Stimulated activated naive B cell treated with anti-CD40 and anti-IgM and Interleukin-4, amounts not matched to agents 10 μg/mL and 1 μg/mL and 100 μg/mL, for 72 hours (primary cell): ENCODE measurements at regions not wholly inside any gene's neighbourhood (a gene's known extent, or its start where the extent isn't known, plus 50 kb on each side); places are given as distances from the start of the nearest gene placed in this dataset.
A peak's percentile ranks its signal among the peaks of the same experiment; 100 is the strongest.
"Not testable (repeated sequence)": the region's sequence is repeated elsewhere in the genome, so short reads cannot be mapped to it uniquely, and the experiment has no call there.

Source experiments
- ATAC-seq, 2 donors: fragments of 150-1000 bp; cut with Tn5 transposase; replicated peaks; 2 replicates each; pipeline ENCODE4 v1.10.0; 2021; ENCODE audit warnings: moderate library complexity in 1 of 2
- DNase-seq: peaks from one replicate; pipeline ENCODE4 v3.0.0; 2021
- H3K27ac Mint-ChIP-seq: one replicate; pipeline ENCODE4 v1.8.0; 2022; ENCODE audit warnings: mild to moderate bottlenecking, mixed read lengths
- H3K27me3 Mint-ChIP-seq, 2 donors: one replicate each; pipeline ENCODE4 v1.8.0; 2022; ENCODE audit warnings: mixed read lengths in 2 of 2
- H3K36me3 Mint-ChIP-seq, 2 donors: one replicate each; pipeline ENCODE4 v1.8.0; 2022; ENCODE audit warnings: mixed read lengths in 2 of 2, mild to moderate bottlenecking in 1 of 2
- H3K4me1 Mint-ChIP-seq, 2 donors: one replicate each; pipeline ENCODE4 v1.8.0; 2022; ENCODE audit warnings: mixed read lengths in 2 of 2, mild to moderate bottlenecking in 1 of 2
- H3K4me3 Mint-ChIP-seq, 2 donors: one replicate each; pipeline ENCODE4 v1.8.0; 2022; ENCODE audit warnings: mild to moderate bottlenecking in 2 of 2, mixed read lengths in 2 of 2, moderate library complexity in 1 of 2
- H3K9me3 Mint-ChIP-seq, 2 donors: one replicate each; pipeline ENCODE4 v1.8.0; 2022; ENCODE audit warnings: mixed read lengths in 2 of 2, mild to moderate bottlenecking in 1 of 2

GRCh38 chr2:58425368-58425767 lies 184.2 kb upstream of the FANCL start:
- Mint-ChIP-seq H3K36me3 (no peaks in the 10 kb centered on the region), H3K27me3 (peaks cover 29 to 42% of the 10 kb centered on the region in 2 donors), H3K27ac (no peak overlapping the region), H3K9me3 (no peaks in the 10 kb centered on the region), H3K4me3 (no peak overlapping the region), H3K4me1 (peaks cover 2 to 9% of the 10 kb centered on the region in 2 donors)
- ATAC-seq (no peak), DNase-seq (no peak)

GRCh38 chr2:58419983-58420382 lies 178.9 kb upstream of the FANCL start:
- DNase-seq (no peak), ATAC-seq (no peak)
- H3K4me1 Mint-ChIP-seq, result no peaks in the 10 kb centered on the region
- no peaks in the 10 kb centered on the region for H3K9me3 Mint-ChIP-seq
- H3K36me3 Mint-ChIP-seq, result no peaks in the 10 kb centered on the region
- H3K27me3 Mint-ChIP-seq, result no peaks in the 10 kb centered on the region
- no peak overlapping the region for H3K27ac Mint-ChIP-seq
- no peak overlapping the region for H3K4me3 Mint-ChIP-seq

- DNase-seq (no peak), ATAC-seq (no peak)
- no peaks in the 10 kb centered on the region for H3K36me3 Mint-ChIP-seq
- no peaks in the 10 kb centered on the region for H3K27me3 Mint-ChIP-seq
- H3K27ac Mint-ChIP-seq, result no peak overlapping the region
- H3K4me1 Mint-ChIP-seq, result no peaks in the 10 kb centered on the region
- H3K4me3 Mint-ChIP-seq, result no peak overlapping the region
- no peaks in the 10 kb centered on the region for H3K9me3 Mint-ChIP-seq
Measured at GRCh38 chr2:58416696-58417095, 175.6 kb upstream of the FANCL start.

- H3K27ac Mint-ChIP-seq, result no peak overlapping the region
- no peaks in the 10 kb centered on the region for H3K9me3 Mint-ChIP-seq
- DNase-seq, result no peak
- no peaks in the 10 kb centered on the region for H3K36me3 Mint-ChIP-seq
- H3K4me1 Mint-ChIP-seq, result no peaks in the 10 kb centered on the region
- H3K4me3 Mint-ChIP-seq, result no peak overlapping the region
- H3K27me3 Mint-ChIP-seq, result no peaks in the 10 kb centered on the region
- ATAC-seq, result no peak
Measured at GRCh38 chr2:58414506-58414905, 173.4 kb upstream of the FANCL start.

GRCh38 chr2:58410549-58410948 lies 169.4 kb upstream of the FANCL start:
- H3K4me3 Mint-ChIP-seq, result no peak overlapping the region
- no peaks in the 10 kb centered on the region for H3K9me3 Mint-ChIP-seq
- H3K27ac Mint-ChIP-seq, result no peak overlapping the region
- DNase-seq, result no peak
- no peak for ATAC-seq
- H3K36me3 Mint-ChIP-seq, result no peaks in the 10 kb centered on the region
- H3K27me3 Mint-ChIP-seq, result no peaks in the 10 kb centered on the region
- no peaks in the 10 kb centered on the region for H3K4me1 Mint-ChIP-seq

GRCh38 chr2:58407487-58407886 lies 166.4 kb upstream of the FANCL start:
- Mint-ChIP-seq H3K27ac (no peak overlapping the region), H3K4me3 (no peak overlapping the region), H3K4me1 (no peaks in the 10 kb centered on the region), H3K27me3 (no peaks in the 10 kb centered on the region), H3K9me3 (no peaks in the 10 kb centered on the region), H3K36me3 (no peaks in the 10 kb centered on the region)
- ATAC-seq (no peak), DNase-seq (no peak)

GRCh38 chr2:58405341-58405740 lies 164.2 kb upstream of the FANCL start:
- Mint-ChIP-seq H3K27me3 (no peaks in the 10 kb centered on the region), H3K36me3 (no peaks in the 10 kb centered on the region), H3K4me1 (no peaks in the 10 kb centered on the region), H3K9me3 (no peaks in the 10 kb centered on the region), H3K27ac (no peak overlapping the region), H3K4me3 (no peak overlapping the region)
- ATAC-seq, result no peak
- DNase-seq, result no peak

GRCh38 chr2:58401936-58402335 lies 160.8 kb upstream of the FANCL start:
- H3K27me3 Mint-ChIP-seq, result peaks cover 5 to 10% of the 10 kb centered on the region in 2 donors
- no peak overlapping the region for H3K4me3 Mint-ChIP-seq
- no peak overlapping the region for H3K27ac Mint-ChIP-seq
- ATAC-seq, result no peak
- no peak for DNase-seq
- H3K9me3 Mint-ChIP-seq, result no peaks in the 10 kb centered on the region
- no peaks in the 10 kb centered on the region for H3K36me3 Mint-ChIP-seq
- H3K4me1 Mint-ChIP-seq, result no peaks in the 10 kb centered on the region

GRCh38 chr2:58398406-58398805 lies 157.3 kb upstream of the FANCL start:
- no peaks in the 10 kb centered on the region for H3K9me3 Mint-ChIP-seq
- DNase-seq (no peak), ATAC-seq (no peak)
- H3K27me3 Mint-ChIP-seq, result peaks cover 17 to 20% of the 10 kb centered on the region in 2 donors
- no peak overlapping the region for H3K4me3 Mint-ChIP-seq
- no peaks in the 10 kb centered on the region for H3K36me3 Mint-ChIP-seq
- no peaks in the 10 kb centered on the region for H3K4me1 Mint-ChIP-seq
- H3K27ac Mint-ChIP-seq, result no peak overlapping the region

- no peak for DNase-seq
- Mint-ChIP-seq H3K27me3 (peaks cover 0 to 6% of the 10 kb centered on the region in 2 donors), H3K27ac (no peak overlapping the region), H3K4me1 (no peaks in the 10 kb centered on the region), H3K9me3 (peaks cover 0 to 1% of the 10 kb centered on the region in 2 donors), H3K4me3 (no peak overlapping the region), H3K36me3 (no peaks in the 10 kb centered on the region)
- ATAC-seq, result no peak
Measured at GRCh38 chr2:58387701-58388100, 146.6 kb upstream of the FANCL start.

- H3K9me3 Mint-ChIP-seq, H3K27ac Mint-ChIP-seq, ATAC-seq, DNase-seq, H3K27me3 Mint-ChIP-seq, H3K36me3 Mint-ChIP-seq, H3K4me1 Mint-ChIP-seq, H3K4me3 Mint-ChIP-seq: not testable (repeated sequence)
Measured at GRCh38 chr2:58386904-58387303, 145.8 kb upstream of the FANCL start.

GRCh38 chr2:58378152-58378551 lies 137.0 kb upstream of the FANCL start:
- Mint-ChIP-seq H3K4me1 (no peaks in the 10 kb centered on the region), H3K27me3 (no peaks in the 10 kb centered on the region), H3K36me3 (no peaks in the 10 kb centered on the region), H3K27ac (no peak overlapping the region), H3K9me3 (peaks cover 0 to 2% of the 10 kb centered on the region in 2 donors), H3K4me3 (no peak overlapping the region)
- ATAC-seq, result no peak
- no peak for DNase-seq

- DNase-seq (no peak), ATAC-seq (no peak)
- H3K36me3 Mint-ChIP-seq, result no peaks in the 10 kb centered on the region
- H3K27ac Mint-ChIP-seq, result no peak overlapping the region
- H3K9me3 Mint-ChIP-seq, result peaks cover 0 to 2% of the 10 kb centered on the region in 2 donors
- H3K27me3 Mint-ChIP-seq, result no peaks in the 10 kb centered on the region
- H3K4me1 Mint-ChIP-seq, result no peaks in the 10 kb centered on the region
- no peak overlapping the region for H3K4me3 Mint-ChIP-seq
Measured at GRCh38 chr2:58377181-58377580, 136.1 kb upstream of the FANCL start.

- no peak overlapping the region for H3K27ac Mint-ChIP-seq
- no peak overlapping the region for H3K4me3 Mint-ChIP-seq
- peak in 1 of 2 donors; percentile 36 for ATAC-seq
Measured at GRCh38 chr2:58376592-58376991, 135.5 kb upstream of the FANCL start.

GRCh38 chr2:58369594-58369993 lies 128.5 kb upstream of the FANCL start:
- H3K36me3 Mint-ChIP-seq, result no peaks in the 10 kb centered on the region
- no peak overlapping the region for H3K4me3 Mint-ChIP-seq
- no peak overlapping the region for H3K27ac Mint-ChIP-seq
- peaks cover 0 to 2% of the 10 kb centered on the region in 2 donors for H3K9me3 Mint-ChIP-seq
- H3K27me3 Mint-ChIP-seq, result no peaks in the 10 kb centered on the region
- no peaks in the 10 kb centered on the region for H3K4me1 Mint-ChIP-seq
- no peak for ATAC-seq
- no peak for DNase-seq

More at GRCh38 chr2:58376592-58376991, 135.5 kb upstream of the FANCL start:
- DNase-seq, result no peak
- Mint-ChIP-seq H3K36me3 (no peaks in the 10 kb centered on the region), H3K27me3 (no peaks in the 10 kb centered on the region), H3K9me3 (peaks cover 0 to 2% of the 10 kb centered on the region in 2 donors), H3K4me1 (no peaks in the 10 kb centered on the region)

- no peak for ATAC-seq
Measured at GRCh38 chr2:58364098-58364497, 123.0 kb upstream of the FANCL start.

More at GRCh38 chr2:58364098-58364497, 123.0 kb upstream of the FANCL start:
- no peak overlapping the region for H3K4me3 Mint-ChIP-seq
- H3K27ac Mint-ChIP-seq, result no peak overlapping the region
- no peaks in the 10 kb centered on the region for H3K9me3 Mint-ChIP-seq
- H3K27me3 Mint-ChIP-seq, result no peaks in the 10 kb centered on the region
- H3K36me3 Mint-ChIP-seq, result no peaks in the 10 kb centered on the region
- H3K4me1 Mint-ChIP-seq, result no peaks in the 10 kb centered on the region
- DNase-seq, result no peak
